Activated T-cell treated with anti-CD3 and anti-CD28 coated beads, Interleukin-2, amount 50 U/mL, for 1 hour (primary cell): ENCODE measurements at regions not wholly inside any gene's neighbourhood (a gene's known extent, or its start where the extent isn't known, plus 50 kb on each side); places are given as distances from the start of the nearest gene placed in this dataset.
"Not testable (repeated sequence)": the region's sequence is repeated elsewhere in the genome, so short reads cannot be mapped to it uniquely, and the experiment has no call there.

Experiments
- DNase-seq: peaks from one replicate; pipeline ENCODE4 v3.0.0-alpha.2; 2020

DNA sequence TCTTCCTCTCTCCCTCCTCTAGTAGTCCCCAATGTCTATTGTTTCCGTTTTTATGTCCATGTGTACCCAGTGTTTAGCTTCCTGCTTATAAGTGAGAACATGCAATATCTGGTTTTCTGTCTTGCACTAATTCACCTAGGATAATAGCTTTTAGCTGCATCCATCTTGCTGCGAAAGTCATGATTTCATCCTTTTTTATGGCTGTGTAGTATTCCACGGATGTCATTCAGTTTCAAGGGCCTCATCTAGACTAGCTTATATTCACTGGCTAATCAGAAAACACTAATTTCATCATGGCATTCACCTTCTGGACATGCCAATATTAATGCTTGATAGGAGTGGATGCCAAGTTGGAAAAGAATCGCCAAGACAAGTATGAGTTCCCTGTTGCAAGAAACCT, 619.6 kb upstream of the AUTS2 start:
- no peak for DNase-seq

GRCh38 chr7:68980011-68980410, 618.3 kb upstream of the AUTS2 start:
- no peak for DNase-seq

- not testable (repeated sequence) for DNase-seq
These were observed 617.8 kb upstream of the AUTS2 start for GRCh38 chr7:68980432-68980831.

- DNase-seq: no peak
These were observed 614.0 kb upstream of the AUTS2 start for GRCh38 chr7:68984306-68984705.

GRCh38 chr7:68994841-68995240, 603.4 kb upstream of the AUTS2 start:
- DNase-seq: no peak

DNA sequence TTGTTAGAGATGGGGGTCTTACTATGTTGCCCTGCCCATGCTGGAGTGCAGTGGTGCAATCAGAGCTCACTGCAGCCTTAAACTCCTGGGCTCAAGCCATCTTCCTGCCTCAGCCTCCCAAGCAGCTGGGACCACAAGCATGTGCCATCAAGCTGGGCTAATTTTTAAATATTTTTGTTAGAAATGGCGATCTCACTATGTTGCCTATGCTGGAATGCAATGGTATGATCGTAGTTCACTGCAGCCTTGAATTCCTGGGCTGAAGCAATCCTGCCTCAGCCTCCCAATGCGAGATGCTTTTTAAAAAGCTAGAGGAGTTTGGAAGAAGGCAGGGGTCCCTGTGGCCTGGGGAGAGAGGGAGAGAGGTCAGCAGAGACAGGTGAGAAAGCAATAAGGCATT, 600.1 kb upstream of the AUTS2 start:
- no peak for DNase-seq

DNA sequence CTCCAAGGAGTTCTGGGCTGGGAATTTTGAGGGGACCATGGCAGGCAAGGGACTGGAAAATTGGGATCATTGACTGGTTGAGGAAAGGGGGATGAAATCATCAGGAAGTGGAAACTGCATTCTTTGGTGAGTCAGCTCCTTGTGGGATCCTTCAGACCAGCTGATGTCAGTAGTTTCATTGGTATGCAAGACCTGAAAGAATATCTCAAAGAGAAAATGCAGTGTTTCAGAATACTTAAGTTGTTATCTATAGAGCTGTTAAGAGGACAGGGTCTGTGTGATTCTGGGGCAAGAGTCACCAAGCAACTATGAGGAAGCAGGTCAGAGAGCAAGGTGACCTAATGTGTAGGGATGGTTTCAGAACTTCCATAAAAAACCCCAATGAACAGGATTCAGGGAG, 595.9 kb upstream of the AUTS2 start:
- no peak for DNase-seq

GRCh38 chr7:69012149-69012548, 586.1 kb upstream of the AUTS2 start:
- DNase-seq: no peak

DNA sequence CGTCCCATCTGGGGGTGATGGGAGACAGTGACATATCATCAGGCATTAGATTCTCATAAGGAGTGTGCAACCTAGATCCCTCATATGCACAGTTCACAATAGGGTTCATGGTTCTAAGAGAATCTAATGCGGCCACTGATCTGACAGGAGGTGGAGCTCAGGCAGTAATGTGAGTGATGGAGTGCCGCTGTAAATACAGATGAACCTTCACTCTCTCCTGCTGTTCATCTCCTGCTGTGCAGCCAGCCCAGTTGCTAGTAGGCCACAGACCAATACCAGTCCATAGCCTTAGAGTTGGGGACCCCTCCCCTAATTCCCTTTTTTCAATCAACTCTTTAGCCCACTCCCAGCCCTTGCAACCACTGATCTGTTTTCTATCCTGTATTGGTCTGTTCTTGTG, 581.1 kb upstream of the AUTS2 start:
- no peak for DNase-seq

- DNase-seq: no peak
These were observed 580.1 kb upstream of the AUTS2 start for GRCh38 chr7:69018200-69018599.

- no peak for DNase-seq
These were observed 578.8 kb upstream of the AUTS2 start for GRCh38 chr7:69019437-69019836.

DNA sequence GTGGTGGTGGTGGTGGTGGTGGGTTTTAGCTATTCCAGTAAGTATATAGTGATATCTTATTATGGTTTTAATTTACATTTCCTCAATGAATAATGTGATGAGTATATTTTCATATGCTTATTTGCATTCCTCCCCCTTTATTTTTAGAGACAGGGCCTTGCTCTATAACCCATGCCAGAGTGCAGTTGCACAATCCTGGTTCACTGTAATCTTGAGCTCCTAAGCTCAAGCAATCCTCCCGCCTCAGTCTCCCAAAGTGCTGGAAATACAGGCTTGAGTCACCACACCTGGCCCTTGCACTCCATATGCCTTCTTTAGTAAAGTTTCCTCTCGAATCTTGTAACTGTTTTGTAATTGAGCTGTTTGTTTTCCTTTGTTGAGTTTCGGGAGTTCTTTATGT, 577.7 kb upstream of the AUTS2 start:
- DNase-seq: no peak

- DNase-seq: no peak
These were observed 573.0 kb upstream of the AUTS2 start for GRCh38 chr7:69025249-69025648.

DNA sequence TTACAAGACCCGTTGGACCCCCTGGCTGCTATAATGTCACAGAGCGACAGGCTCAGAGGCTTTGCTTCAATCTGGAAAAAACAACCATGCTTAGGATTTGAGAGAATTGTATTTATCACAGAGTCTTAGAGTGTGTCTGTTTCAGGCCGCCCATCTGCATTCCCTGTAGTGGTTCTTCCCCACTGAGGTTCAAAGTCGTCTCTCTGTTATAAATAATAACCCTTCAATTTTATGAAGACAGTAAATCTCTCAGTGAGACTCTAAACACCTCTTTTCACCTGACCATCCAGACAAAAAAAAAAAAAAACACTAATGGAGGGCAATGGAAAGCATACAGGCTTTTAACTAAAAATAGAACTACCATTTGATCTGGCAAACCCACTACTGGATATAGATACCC, 565.4 kb upstream of the AUTS2 start:
- DNase-seq: no peak

- no peak for DNase-seq
These were observed 562.4 kb upstream of the AUTS2 start for GRCh38 chr7:69035826-69036225.

DNA sequence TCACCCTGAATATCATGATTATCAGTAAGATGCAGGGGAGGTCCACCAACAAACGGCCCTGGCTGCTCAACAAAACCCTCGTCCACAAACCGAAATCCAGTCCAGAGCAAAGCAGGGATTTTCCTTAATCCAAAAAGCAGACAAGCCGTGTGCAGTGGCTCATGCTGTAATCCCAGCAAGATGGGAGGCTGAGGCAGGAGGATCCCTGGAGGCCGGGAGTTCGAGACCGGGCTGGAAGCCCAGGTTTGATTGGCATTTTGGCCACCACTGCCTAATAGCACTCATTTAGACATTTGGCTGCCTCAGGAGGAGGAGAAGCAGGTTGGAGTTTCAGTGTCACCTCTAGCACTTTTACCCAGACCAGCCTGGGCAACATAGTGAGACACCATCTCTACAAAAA, 562.0 kb upstream of the AUTS2 start:
- DNase-seq: no peak

DNA sequence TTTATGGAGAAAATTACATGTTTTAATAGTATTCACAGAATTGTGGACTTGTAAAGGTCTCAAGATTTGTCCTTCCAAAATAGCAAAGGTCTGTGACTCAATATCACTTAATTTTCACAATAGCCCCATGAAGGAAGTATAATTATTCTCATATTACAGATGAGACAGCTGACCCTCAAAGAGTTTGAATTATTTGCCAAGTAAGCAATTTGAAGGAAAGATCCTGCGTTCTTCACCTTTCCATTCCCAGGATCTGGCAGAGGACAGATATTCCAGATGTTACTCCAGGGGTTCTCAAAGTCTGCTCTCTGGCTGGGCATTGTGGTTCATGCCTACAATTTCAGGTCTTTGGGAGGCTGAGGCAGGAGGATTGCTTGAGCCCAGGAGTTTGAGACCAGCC, 559.4 kb upstream of the AUTS2 start:
- no peak for DNase-seq

DNA sequence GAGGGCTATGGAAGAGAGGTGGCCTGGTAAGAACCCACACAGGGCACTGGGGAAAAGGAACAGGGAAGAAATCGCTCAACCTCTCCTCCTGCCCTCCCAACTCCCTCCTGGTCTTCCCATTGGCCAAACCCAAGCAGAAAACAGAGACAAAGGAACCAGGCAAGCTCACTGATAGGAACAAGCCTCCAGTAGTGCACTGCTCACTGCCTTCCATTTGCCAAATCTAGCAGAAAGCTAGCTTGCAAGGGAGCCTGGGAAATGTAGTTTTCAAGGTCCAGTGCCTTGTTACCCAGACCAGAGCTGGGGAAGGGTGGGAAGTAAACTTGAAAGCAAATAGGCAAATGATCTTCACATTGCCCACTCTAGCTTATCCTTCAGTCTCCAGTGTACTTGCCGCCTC, 556.1 kb upstream of the AUTS2 start:
- DNase-seq: no peak

- DNase-seq: no peak
These were observed 551.0 kb upstream of the AUTS2 start for GRCh38 chr7:69047151-69047754.

GRCh38 chr7:69049326-69049725, 548.9 kb upstream of the AUTS2 start:
- DNase-seq: no peak

GRCh38 chr7:69052447-69052846, 545.8 kb upstream of the AUTS2 start:
- no peak for DNase-seq

- no peak for DNase-seq
These were observed 537.8 kb upstream of the AUTS2 start for GRCh38 chr7:69060516-69060915.

DNA sequence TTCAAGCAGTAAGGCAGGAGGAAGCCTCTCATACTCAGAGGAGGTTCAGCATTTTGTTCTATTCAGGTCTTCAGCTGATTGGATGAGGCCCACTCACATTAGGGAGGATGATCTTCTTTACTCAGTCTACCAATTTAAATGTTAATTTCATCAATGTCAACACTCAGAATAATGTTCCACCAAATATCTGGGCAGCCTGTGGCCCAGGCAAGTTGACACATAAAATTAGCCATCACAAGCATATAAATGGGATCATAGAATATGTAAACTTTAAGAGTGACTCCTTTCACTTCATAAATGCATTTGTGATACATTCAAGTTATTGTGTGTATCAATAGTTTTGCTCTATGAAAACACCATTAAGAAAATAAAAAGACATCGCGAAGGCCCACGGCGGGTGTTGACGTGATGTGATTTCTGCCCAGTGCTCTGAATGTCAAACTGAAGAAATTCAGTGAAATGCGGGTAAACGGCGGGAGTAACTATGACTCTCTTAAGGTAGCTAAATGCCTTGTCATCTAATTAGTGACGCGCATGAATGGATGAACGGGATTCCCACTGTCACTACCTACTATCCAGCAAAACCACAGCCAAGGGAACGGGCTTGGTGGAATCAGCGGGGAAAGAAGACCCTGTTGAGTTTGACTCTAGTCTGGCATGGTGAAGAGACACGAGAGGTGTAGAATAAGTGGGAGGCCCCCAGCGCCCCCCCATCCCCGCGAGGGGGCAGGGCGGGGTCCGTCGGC, 536.1 kb upstream of the AUTS2 start:
- DNase-seq: no peak

DNA sequence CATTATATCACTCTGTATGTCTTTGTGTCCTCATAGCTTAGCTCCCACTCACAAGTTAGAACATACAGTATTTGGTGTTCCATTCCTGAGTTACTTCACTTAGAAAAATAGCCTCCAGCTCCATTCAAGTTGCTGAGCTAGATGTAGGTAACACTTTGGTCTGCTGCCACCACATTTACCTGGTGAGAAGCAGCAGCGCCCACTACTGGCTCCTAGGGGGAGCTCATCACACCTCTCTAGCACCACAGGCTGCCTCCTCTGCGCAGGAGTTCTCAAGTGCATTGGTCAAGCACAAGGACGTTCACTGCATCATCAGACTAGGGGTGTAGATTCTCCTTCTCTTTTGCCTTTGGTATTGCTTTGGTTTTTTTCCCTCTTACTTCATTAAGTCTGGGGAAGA, 530.9 kb upstream of the AUTS2 start:
- no peak for DNase-seq

DNA sequence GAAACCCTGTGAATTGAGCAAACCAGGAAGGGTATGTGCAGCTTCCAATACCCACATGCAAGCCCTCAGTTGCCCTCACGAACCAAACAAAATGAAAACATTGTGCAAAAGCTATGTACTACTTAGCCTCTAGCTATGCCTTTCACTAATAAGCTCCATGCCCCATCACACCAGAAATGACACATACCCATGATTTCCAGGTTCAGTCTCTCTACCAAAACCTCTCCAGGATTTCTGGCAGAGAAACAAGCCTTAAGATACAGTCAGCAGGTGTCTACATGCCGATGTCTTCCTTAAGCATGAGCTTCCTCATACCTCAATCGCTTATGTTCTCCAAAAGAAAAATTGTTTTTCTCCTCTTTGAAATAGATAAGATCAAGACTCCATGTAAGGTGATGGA, 527.8 kb upstream of the AUTS2 start:
- DNase-seq: no peak
